ENCODE measurements at regions not wholly inside any gene's neighbourhood (a gene's known extent, or its start where the extent isn't known, plus 50 kb on each side); places are given as distances from the start of the nearest gene placed in this dataset.
A peak's percentile ranks its signal among the peaks of the same experiment; 100 is the strongest.
"Not testable (repeated sequence)": the region's sequence is repeated elsewhere in the genome, so short reads cannot be mapped to it uniquely, and the experiment has no call there.

GRCh38 chr3:8406479-8406878, 95.1 kb upstream of the LMCD1 start:
- no peaks in the 10 kb centered on the region for H3K4me1 Mint-ChIP-seq
- DNase-seq (no peak), ATAC-seq (no peak)
- peaks cover 2% of the 10 kb centered on the region for H3K27me3 Mint-ChIP-seq
- H3K9me3 Mint-ChIP-seq (ENCODE audit: low read depth) = peaks cover 12% of the 10 kb centered on the region
- ChIA-PET POLR2A (no interaction called here), CTCF (interaction anchor here (1.9 kb wide), 1 partner anchor 11 kb away, joined by 9 read pairs; no protein-coding TSS in a partner anchor)
- H3K4me3 Mint-ChIP-seq = no peak overlapping the region
- H3K36me3 Mint-ChIP-seq (ENCODE audit: low read depth) = no peaks in the 10 kb centered on the region
- intact Hi-C loops (cut with DNase I, micrococcal nuclease) = no loop called here
- no peak overlapping the region for H3K27ac Mint-ChIP-seq

GRCh38 chr3:8413337-8413926, 88.2 kb upstream of the LMCD1 start:
- no peak overlapping the region for H3K4me3 Mint-ChIP-seq
- intact Hi-C loops (cut with DNase I, micrococcal nuclease) = no loop called here
- ChIA-PET POLR2A (no interaction called here), CTCF (interaction anchor here (1.7 kb wide), 1 partner anchor 109 kb away, joined by 3 read pairs; no protein-coding TSS in a partner anchor)
- no peak for DNase-seq
- no peak overlapping the region for H3K27ac Mint-ChIP-seq
- H3K4me1 Mint-ChIP-seq = peaks cover 5% of the 10 kb centered on the region
- no peak for ATAC-seq
- no peaks in the 10 kb centered on the region for H3K27me3 Mint-ChIP-seq
- no peaks in the 10 kb centered on the region for H3K36me3 Mint-ChIP-seq (ENCODE audit: low read depth)
- H3K9me3 Mint-ChIP-seq (ENCODE audit: low read depth) = no peaks in the 10 kb centered on the region

GRCh38 chr3:8416965-8417364, 84.7 kb upstream of the LMCD1 start:
- H3K4me1 Mint-ChIP-seq = peaks cover 5% of the 10 kb centered on the region
- H3K27ac Mint-ChIP-seq = no peak overlapping the region
- H3K9me3 Mint-ChIP-seq (ENCODE audit: low read depth) = no peaks in the 10 kb centered on the region
- CTCF ChIA-PET = interaction anchor here (0.6 to 4.3 kb wide), 25 partner anchors 8 to 907 kb away, joined by 3 to 65 read pairs (median 4); no protein-coding TSS in a partner anchor
- POLR2A ChIA-PET = no interaction called here
- no peak overlapping the region for H3K4me3 Mint-ChIP-seq
- ATAC-seq (no peak), DNase-seq (peak; percentile 23)
- no peaks in the 10 kb centered on the region for H3K36me3 Mint-ChIP-seq (ENCODE audit: low read depth)
- no peaks in the 10 kb centered on the region for H3K27me3 Mint-ChIP-seq
- intact Hi-C loops (cut with DNase I, micrococcal nuclease) = loop anchor here (1.0 to 5.0 kb wide), 2 partner anchors 93 to 180 kb away; no protein-coding TSS in a partner anchor

GRCh38 chr3:8420612-8421011, 81.0 kb upstream of the LMCD1 start:
- Mint-ChIP-seq H3K9me3 (ENCODE audit: low read depth) (peaks cover 3% of the 10 kb centered on the region), H3K4me3 (no peak overlapping the region), H3K4me1 (peaks cover 5% of the 10 kb centered on the region), H3K27me3 (no peaks in the 10 kb centered on the region), H3K27ac (no peak overlapping the region), H3K36me3 (ENCODE audit: low read depth) (no peaks in the 10 kb centered on the region)
- intact Hi-C loops (cut with DNase I, micrococcal nuclease) = no loop called here
- ChIA-PET POLR2A (no interaction called here), CTCF (no interaction called here)
- ATAC-seq = no peak
- no peak for DNase-seq

GRCh38 chr3:8421267-8421666, 80.4 kb upstream of the LMCD1 start:
- Mint-ChIP-seq H3K36me3 (ENCODE audit: low read depth) (no peaks in the 10 kb centered on the region), H3K27me3 (no peaks in the 10 kb centered on the region), H3K4me3 (no peak overlapping the region), H3K4me1 (peaks cover 5% of the 10 kb centered on the region), H3K27ac (no peak overlapping the region), H3K9me3 (ENCODE audit: low read depth) (peaks cover 3% of the 10 kb centered on the region)
- ATAC-seq (peak; percentile 36), DNase-seq (no peak)
- intact Hi-C loops (cut with DNase I, micrococcal nuclease) = no loop called here
- POLR2A ChIA-PET = no interaction called here
- CTCF ChIA-PET = interaction anchor here (0.6 to 0.9 kb wide), 2 partner anchors 12 to 743 kb away, joined by 3 read pairs; no protein-coding TSS in a partner anchor

- ChIA-PET CTCF (interaction anchor here (0.6 to 0.9 kb wide), 2 partner anchors 13 to 743 kb away, joined by 3 read pairs; no protein-coding TSS in a partner anchor), POLR2A (no interaction called here)
- peaks cover 4% of the 10 kb centered on the region for H3K4me1 Mint-ChIP-seq
- intact Hi-C loops (cut with DNase I, micrococcal nuclease) = no loop called here
- peaks cover 3% of the 10 kb centered on the region for H3K9me3 Mint-ChIP-seq (ENCODE audit: low read depth)
- H3K4me3 Mint-ChIP-seq = no peak overlapping the region
- no peaks in the 10 kb centered on the region for H3K27me3 Mint-ChIP-seq
- DNase-seq (no peak), ATAC-seq (no peak)
- H3K27ac Mint-ChIP-seq = no peak overlapping the region
- H3K36me3 Mint-ChIP-seq (ENCODE audit: low read depth) = no peaks in the 10 kb centered on the region
These were observed 79.9 kb upstream of the LMCD1 start for GRCh38 chr3:8421711-8422110.

GRCh38 chr3:8423307-8423706, 78.3 kb upstream of the LMCD1 start:
- ATAC-seq (no peak), DNase-seq (no peak)
- H3K36me3 Mint-ChIP-seq (ENCODE audit: low read depth) = no peaks in the 10 kb centered on the region
- CTCF ChIA-PET = interaction anchor here (0.7 to 1.2 kb wide), 2 partner anchors 97 to 1429 kb away, joined by 3 read pairs; no protein-coding TSS in a partner anchor
- H3K9me3 Mint-ChIP-seq (ENCODE audit: low read depth) = peaks cover 3% of the 10 kb centered on the region
- H3K4me1 Mint-ChIP-seq = no peaks in the 10 kb centered on the region
- POLR2A ChIA-PET = no interaction called here
- H3K27me3 Mint-ChIP-seq = no peaks in the 10 kb centered on the region
- H3K4me3 Mint-ChIP-seq = no peak overlapping the region
- intact Hi-C loops (cut with DNase I, micrococcal nuclease) = no loop called here
- H3K27ac Mint-ChIP-seq = no peak overlapping the region

GRCh38 chr3:8424281-8424680, 77.3 kb upstream of the LMCD1 start:
- peaks cover 3% of the 10 kb centered on the region for H3K9me3 Mint-ChIP-seq (ENCODE audit: low read depth)
- ChIA-PET POLR2A (no interaction called here), CTCF (no interaction called here)
- ATAC-seq = no peak
- intact Hi-C loops (cut with DNase I, micrococcal nuclease) = no loop called here
- DNase-seq = no peak
- no peaks in the 10 kb centered on the region for H3K36me3 Mint-ChIP-seq (ENCODE audit: low read depth)
- H3K27me3 Mint-ChIP-seq = no peaks in the 10 kb centered on the region
- no peak overlapping the region for H3K27ac Mint-ChIP-seq
- H3K4me3 Mint-ChIP-seq = no peak overlapping the region
- H3K4me1 Mint-ChIP-seq = no peaks in the 10 kb centered on the region

GRCh38 chr3:8436661-8437287, 64.8 kb upstream of the LMCD1 start:
- Mint-ChIP-seq H3K27ac (no peak overlapping the region), H3K9me3 (ENCODE audit: low read depth) (peaks cover 2% of the 10 kb centered on the region), H3K27me3 (no peaks in the 10 kb centered on the region), H3K4me1 (no peaks in the 10 kb centered on the region), H3K36me3 (ENCODE audit: low read depth) (no peaks in the 10 kb centered on the region), H3K4me3 (no peak overlapping the region)
- DNase-seq (no peak), ATAC-seq (no peak)
- intact Hi-C loops (cut with DNase I, micrococcal nuclease) = no loop called here
- ChIA-PET CTCF (no interaction called here), POLR2A (no interaction called here)

- ChIA-PET POLR2A (no interaction called here), CTCF (no interaction called here)
- H3K36me3 Mint-ChIP-seq (ENCODE audit: low read depth) = no peaks in the 10 kb centered on the region
- no peak for ATAC-seq
- no peak for DNase-seq
- no peaks in the 10 kb centered on the region for H3K4me1 Mint-ChIP-seq
- H3K27me3 Mint-ChIP-seq = no peaks in the 10 kb centered on the region
- intact Hi-C loops (cut with DNase I, micrococcal nuclease) = no loop called here
- H3K27ac Mint-ChIP-seq = no peak overlapping the region
- no peak overlapping the region for H3K4me3 Mint-ChIP-seq
- H3K9me3 Mint-ChIP-seq (ENCODE audit: low read depth) = peaks cover 2% of the 10 kb centered on the region
These were observed 63.0 kb upstream of the LMCD1 start for GRCh38 chr3:8438507-8439079.

- H3K27ac Mint-ChIP-seq; intact Hi-C loops (cut with DNase I, micrococcal nuclease); ATAC-seq; H3K4me1 Mint-ChIP-seq; H3K4me3 Mint-ChIP-seq; H3K9me3 Mint-ChIP-seq (ENCODE audit: low read depth); H3K27me3 Mint-ChIP-seq; H3K36me3 Mint-ChIP-seq (ENCODE audit: low read depth); POLR2A ChIA-PET; CTCF ChIA-PET; DNase-seq: not testable (repeated sequence)
These were observed 61.5 kb upstream of the LMCD1 start for GRCh38 chr3:8440142-8440541.

GRCh38 chr3:8441969-8442559, 59.6 kb upstream of the LMCD1 start:
- Mint-ChIP-seq H3K27me3 (peaks cover 7% of the 10 kb centered on the region), H3K27ac (no peak overlapping the region), H3K4me3 (no peak overlapping the region), H3K4me1 (no peaks in the 10 kb centered on the region), H3K9me3 (ENCODE audit: low read depth) (peaks cover 2% of the 10 kb centered on the region), H3K36me3 (ENCODE audit: low read depth) (no peaks in the 10 kb centered on the region)
- intact Hi-C loops (cut with DNase I, micrococcal nuclease) = loop anchor here (1.0 to 2.0 kb wide), 3 partner anchors 165 to 181 kb away; no protein-coding TSS in a partner anchor
- POLR2A ChIA-PET = no interaction called here
- ATAC-seq (no peak), DNase-seq (no peak)
- CTCF ChIA-PET = interaction anchor here (0.5 to 1.1 kb wide), 3 partner anchors 167 to 180 kb away, joined by 3 to 4 read pairs (median 3); no protein-coding TSS in a partner anchor

All from activated CD4-positive, alpha-beta T cell treated with anti-CD3 and anti-CD28 coated beads for 36 hours (primary cell).